NB4 (cell line): ENCODE measurements at regions not wholly inside any gene's neighbourhood (a gene's known extent, or its start where the extent isn't known, plus 50 kb on each side); places are given as distances from the start of the nearest gene placed in this dataset.
A peak's percentile ranks its signal among the peaks of the same experiment; 100 is the strongest.

Experiments used
- DNase-seq: peaks from one replicate; pipeline ENCODE4 v3.0.0; 2010; ENCODE audit warnings: low read depth
- H3K4me3 ChIP-seq: one replicate; pipeline ENCODE4 v1.5.1; 2011; ENCODE audit warnings: mild to moderate bottlenecking, low read depth, low read length, moderate library complexity
- MYC ChIP-seq: IDR thresholded peaks from 2 replicates; pipeline ENCODE4 v1.6.1; 2011; ENCODE audit warnings: low read depth, low read length
- POLR2A ChIP-seq: IDR thresholded peaks from 2 replicates; pipeline ENCODE4 v1.6.1; 2011; ENCODE audit warnings: mild to moderate bottlenecking; ENCODE audit not compliant: insufficient read length; ENCODE audit errors: extremely low read depth
- TF ChIP-seq, protein P1 (sequence below): IDR thresholded peaks from 2 replicates; pipeline ENCODE4 v1.6.1; 2011; ENCODE audit warnings: low read depth, low read length
- TF ChIP-seq, protein P2 (sequence below): IDR thresholded peaks from one replicate; pipeline ENCODE4 v1.5.1; 2012; ENCODE audit warnings: low read depth, low read length

DNA sequence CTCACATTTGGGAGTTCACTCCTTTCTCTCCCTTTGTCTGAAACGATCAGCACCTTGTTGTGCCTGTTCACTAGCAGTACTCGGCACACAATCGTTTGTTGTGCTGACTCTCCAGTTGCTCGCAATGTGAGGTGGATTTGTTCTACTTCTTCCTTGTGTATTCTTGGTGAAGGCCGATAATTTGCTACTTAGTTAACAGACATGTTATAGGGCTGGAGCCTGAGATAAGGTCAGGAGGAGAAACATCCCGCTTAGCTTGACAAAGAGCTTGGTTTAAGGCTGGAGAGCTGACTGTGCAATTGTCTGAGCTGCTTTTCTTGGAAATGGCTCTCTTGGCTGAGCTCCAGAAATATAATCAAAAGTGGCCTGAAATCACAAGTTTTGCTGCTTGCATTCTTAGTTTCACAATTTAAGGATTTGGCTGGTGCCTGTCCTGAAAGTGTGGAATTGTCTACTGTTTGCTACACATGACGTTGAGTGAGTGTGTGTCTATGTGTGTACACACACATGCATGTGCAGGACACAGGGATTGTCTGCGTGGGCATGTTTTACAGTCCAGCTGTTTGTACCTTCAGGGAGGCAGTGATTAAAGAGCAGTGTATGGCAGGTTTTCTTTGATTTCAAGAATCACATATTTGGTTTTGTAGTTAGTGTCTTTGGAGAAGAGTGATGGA lies 77.7 kb downstream of the ARF6 start:
- DNase-seq: no peak
- no peak overlapping the region for H3K4me3 ChIP-seq
- TF ChIP-seq POLR2A (no peak), MYC (no peak)
- TF ChIP-seq, protein P1, sequence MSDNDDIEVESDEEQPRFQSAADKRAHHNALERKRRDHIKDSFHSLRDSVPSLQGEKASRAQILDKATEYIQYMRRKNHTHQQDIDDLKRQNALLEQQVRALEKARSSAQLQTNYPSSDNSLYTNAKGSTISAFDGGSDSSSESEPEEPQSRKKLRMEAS: no peak
- TF ChIP-seq, protein P2, sequence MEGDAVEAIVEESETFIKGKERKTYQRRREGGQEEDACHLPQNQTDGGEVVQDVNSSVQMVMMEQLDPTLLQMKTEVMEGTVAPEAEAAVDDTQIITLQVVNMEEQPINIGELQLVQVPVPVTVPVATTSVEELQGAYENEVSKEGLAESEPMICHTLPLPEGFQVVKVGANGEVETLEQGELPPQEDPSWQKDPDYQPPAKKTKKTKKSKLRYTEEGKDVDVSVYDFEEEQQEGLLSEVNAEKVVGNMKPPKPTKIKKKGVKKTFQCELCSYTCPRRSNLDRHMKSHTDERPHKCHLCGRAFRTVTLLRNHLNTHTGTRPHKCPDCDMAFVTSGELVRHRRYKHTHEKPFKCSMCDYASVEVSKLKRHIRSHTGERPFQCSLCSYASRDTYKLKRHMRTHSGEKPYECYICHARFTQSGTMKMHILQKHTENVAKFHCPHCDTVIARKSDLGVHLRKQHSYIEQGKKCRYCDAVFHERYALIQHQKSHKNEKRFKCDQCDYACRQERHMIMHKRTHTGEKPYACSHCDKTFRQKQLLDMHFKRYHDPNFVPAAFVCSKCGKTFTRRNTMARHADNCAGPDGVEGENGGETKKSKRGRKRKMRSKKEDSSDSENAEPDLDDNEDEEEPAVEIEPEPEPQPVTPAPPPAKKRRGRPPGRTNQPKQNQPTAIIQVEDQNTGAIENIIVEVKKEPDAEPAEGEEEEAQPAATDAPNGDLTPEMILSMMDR: no peak

DNA sequence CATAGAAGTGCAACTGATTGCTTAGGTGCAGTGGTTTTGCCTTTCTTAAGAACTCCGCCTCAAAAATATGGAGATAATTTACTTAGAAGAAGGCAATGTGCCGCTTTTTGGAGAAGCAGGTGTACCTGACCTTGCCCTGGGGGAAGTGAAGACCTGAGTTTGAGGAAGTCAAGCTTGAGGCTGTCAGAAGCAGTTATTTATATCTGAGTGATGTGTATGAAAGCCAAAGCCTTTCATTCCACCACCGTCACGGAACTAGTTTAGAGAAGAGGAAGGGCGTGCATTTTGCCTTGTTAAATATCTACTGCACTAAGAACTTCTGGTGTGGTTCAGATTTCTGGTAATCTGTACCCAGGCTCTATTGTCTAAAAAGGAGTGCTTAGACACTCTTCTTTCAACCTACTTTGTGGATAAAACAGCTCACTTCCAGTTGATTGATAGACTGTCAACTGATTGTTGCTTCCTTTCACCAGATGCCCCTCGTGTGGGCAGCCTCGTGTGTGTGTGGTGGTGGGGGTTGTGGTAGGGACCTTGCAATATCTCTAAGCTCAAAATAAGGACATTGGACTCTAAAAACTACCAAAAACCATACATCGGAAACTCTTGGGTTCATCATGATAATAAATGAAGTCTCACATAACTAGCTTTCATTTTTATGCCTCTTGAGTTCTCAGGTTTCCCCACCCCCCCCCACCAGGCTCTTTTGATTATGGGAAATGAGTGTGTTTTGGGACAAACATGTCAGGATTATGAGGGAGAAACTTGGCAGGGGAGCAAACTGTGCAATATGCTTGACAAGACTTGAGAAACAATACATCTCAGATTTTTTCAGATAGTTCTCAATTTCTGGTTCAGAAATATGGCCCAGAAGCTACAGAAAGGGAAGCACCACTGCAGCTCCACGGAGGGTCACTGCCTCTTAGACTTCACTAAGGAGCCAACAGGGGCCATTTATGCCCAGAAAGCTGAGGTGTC lies 78.6 kb downstream of the ARF6 start:
- no peak overlapping the region for H3K4me3 ChIP-seq
- TF ChIP-seq MYC: no peak
- no peak for TF ChIP-seq POLR2A
- TF ChIP-seq, protein P2: no peak
- TF ChIP-seq, protein P1: no peak
- peak; percentile 42 for DNase-seq

DNA sequence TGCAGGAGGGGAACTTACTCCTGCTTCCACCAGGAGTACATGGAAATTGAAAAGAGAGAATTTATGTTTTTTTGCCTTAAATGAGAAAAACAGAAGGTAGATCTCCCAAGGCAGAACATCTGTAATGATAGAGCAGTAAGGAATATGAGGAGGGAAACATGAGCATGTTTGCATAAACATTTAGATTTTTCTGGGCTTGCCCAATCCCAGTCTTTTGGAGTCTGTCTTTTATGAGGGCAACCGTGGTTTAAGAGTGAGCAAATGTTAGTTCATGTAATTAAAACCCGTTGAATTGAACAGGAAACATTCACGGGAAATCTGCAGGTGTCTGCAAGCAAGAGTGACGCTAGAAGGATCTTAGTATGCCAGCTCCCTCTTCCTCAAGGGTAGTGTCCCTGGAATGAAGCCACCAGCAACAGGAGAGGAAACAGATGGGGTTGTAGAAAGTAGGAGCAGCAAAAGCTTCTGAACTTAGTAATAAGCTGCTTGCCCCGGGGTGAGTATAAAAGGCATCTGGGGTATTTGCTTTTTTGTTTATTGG lies 79.3 kb downstream of the ARF6 start:
- no peak overlapping the region for H3K4me3 ChIP-seq
- peak; percentile 10 for DNase-seq
- TF ChIP-seq, protein P2: no peak
- TF ChIP-seq, protein P1: no peak
- TF ChIP-seq MYC: no peak
- TF ChIP-seq POLR2A: no peak

DNA sequence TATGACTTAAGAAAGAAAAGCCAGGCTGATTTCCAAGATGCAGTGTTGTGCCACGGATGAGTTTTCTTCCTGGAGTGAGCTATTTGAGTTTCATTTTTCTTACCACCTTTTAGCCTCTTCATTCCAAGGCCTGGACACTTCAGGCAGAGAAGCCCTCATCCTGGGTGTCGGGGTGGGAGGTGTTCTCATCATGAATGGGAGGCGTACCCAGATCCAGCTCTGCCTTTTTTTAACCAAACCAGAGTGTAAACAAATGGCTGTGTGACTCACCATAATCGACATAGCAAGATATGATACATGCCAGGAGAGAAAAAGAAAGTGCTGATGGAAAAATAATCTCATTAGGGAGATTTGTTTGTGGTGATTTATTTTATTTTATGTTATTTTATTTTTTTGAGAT lies 79.9 kb downstream of the ARF6 start:
- no peak for DNase-seq
- no peak overlapping the region for H3K4me3 ChIP-seq
- TF ChIP-seq, protein P1: no peak
- TF ChIP-seq POLR2A (no peak), MYC (no peak)
- TF ChIP-seq, protein P2: no peak

DNA sequence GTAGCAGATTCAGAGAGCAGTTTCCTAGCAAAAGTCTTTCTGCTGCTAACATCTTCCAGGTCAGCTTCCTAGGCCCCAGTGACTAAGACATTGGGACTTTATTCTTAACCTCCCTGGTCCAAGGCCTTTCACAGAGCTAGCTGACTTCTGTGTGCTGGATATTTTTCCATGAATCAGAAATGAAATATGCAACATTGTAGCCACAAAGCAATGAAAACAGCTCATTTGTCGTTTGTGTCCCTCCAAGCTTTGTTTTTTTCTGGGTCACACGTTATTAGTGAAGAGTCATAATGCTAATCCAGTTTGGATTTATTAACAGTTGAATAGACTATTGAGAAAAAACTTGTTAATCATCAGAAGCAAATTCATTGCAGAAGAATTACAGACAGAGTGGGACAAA lies 82.4 kb downstream of the ARF6 start:
- TF ChIP-seq, protein P1: no peak
- no peak for TF ChIP-seq MYC
- TF ChIP-seq, protein P2: no peak
- TF ChIP-seq POLR2A: no peak
- no peak overlapping the region for H3K4me3 ChIP-seq
- DNase-seq: no peak
